ENCODE measurements at regions not wholly inside any gene's neighbourhood (a gene's known extent, or its start where the extent isn't known, plus 50 kb on each side); places are given as distances from the start of the nearest gene placed in this dataset.

DNA sequence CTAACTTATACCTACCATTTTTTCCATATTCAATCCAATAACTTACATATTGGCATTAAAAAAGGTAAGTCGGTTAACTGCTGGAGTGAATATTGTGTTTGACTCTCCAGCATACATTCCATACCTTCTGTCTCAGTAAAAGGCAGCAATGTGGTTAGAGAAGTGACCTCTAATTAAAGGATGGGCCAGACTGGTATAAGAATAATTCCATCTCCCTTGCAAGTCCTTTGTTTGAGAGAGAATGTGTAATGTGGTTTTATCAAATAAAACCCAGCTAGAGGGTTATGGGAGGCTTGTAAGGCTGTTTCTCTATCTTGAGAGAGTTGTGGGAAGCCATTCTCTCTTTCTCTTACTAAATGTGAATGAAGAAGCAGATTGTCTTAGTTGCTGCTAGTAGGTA is 289.3 kb upstream of the TCF4 start:
- Histone ChIP-seq H3K27ac (ENCODE audit: low read depth, low read length) (no peak overlapping the region), H3K9me3 (ENCODE audit: control insufficient read depth, insufficient read depth, low read length) (no peaks in the 10 kb centered on the region), H3K9ac (ENCODE audit: low read depth, low read length) (no peak overlapping the region), H3K4me1 (ENCODE audit: control insufficient read depth, insufficient read depth, low read length) (0 out of 2 replicates have a peak, but pooled peaks cover 6% of the 10 kb centered on the region), H3K4me3 (ENCODE audit: low read depth, low read length) (no peak overlapping the region), H3K36me3 (ENCODE audit: control insufficient read depth, insufficient read depth, low read length) (no peaks in the 10 kb centered on the region), H3K27me3 (ENCODE audit: control insufficient read depth, insufficient read depth, low read length) (no peaks in the 10 kb centered on the region)

DNA sequence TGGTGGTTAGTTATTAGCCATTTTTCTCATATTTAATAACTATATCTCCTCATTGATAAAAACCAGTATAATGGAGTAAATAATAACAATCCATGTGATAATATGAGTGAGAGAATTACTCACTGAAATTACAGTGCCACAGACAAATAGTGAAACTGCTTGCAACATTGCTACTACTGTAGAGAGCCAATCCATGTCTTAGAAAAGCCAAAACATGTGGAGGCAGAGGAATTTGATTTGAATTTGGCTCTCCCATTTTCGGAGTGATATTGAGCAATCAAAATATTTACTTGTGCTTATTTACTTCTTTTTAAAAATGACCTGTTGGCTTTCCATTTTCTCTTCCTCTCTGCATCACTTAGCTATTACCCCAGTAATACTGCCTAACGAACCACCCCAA is 288.3 kb upstream of the TCF4 start:
- H3K9me3 ChIP-seq (ENCODE audit: control insufficient read depth, insufficient read depth, low read length): no peaks in the 10 kb centered on the region
- H3K27ac ChIP-seq (ENCODE audit: low read depth, low read length): no peak overlapping the region
- no peaks in the 10 kb centered on the region for H3K27me3 ChIP-seq (ENCODE audit: control insufficient read depth, insufficient read depth, low read length)
- H3K4me1 ChIP-seq (ENCODE audit: control insufficient read depth, insufficient read depth, low read length): 0 out of 2 replicates have a peak, but pooled peaks cover 6% of the 10 kb centered on the region
- H3K4me3 ChIP-seq (ENCODE audit: low read depth, low read length): no peak overlapping the region
- no peak overlapping the region for H3K9ac ChIP-seq (ENCODE audit: low read depth, low read length)
- no peaks in the 10 kb centered on the region for H3K36me3 ChIP-seq (ENCODE audit: control insufficient read depth, insufficient read depth, low read length)

DNA sequence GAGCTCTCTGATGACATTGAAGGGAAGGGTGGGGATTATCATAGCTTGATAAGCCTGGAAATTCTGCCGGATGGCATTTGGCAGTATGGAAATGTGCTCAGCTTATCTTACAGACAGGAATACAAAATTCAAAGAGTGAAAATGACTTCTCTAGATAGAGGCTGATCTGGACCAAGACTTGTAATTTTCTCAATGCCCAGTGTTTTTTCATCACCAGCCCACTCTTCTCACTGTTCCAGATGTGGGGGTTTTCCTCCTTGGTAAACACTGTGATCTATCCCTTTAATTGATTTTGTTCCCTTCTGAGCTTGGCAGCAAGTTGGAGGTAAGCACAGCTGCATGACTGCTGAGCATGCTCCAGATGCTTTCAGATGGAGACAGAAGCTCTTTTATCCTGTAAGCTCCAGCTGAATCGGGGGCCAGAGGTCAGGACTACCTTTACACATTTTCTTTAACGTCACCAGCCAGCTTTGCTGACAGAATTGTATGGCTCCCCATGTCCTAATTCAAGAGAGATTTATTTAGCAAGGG is 287.4 kb upstream of the TCF4 start:
- Histone ChIP-seq H3K9me3 (ENCODE audit: control insufficient read depth, insufficient read depth, low read length) (no peaks in the 10 kb centered on the region), H3K27ac (ENCODE audit: low read depth, low read length) (peak overlapping the region; percentile 56), H3K9ac (ENCODE audit: low read depth, low read length) (no peak overlapping the region), H3K27me3 (ENCODE audit: control insufficient read depth, insufficient read depth, low read length) (no peaks in the 10 kb centered on the region), H3K36me3 (ENCODE audit: control insufficient read depth, insufficient read depth, low read length) (no peaks in the 10 kb centered on the region), H3K4me1 (ENCODE audit: control insufficient read depth, insufficient read depth, low read length) (0 out of 2 replicates have a peak, but pooled peaks cover 6% of the 10 kb centered on the region), H3K4me3 (ENCODE audit: low read depth, low read length) (no peak overlapping the region)

GRCh38 chr18:55869556-55870501 is 281.8 kb upstream of the TCF4 start:
- Histone ChIP-seq H3K36me3 (ENCODE audit: control insufficient read depth, insufficient read depth, low read length) (no peaks in the 10 kb centered on the region), H3K27ac (ENCODE audit: low read depth, low read length) (no peak overlapping the region), H3K27me3 (ENCODE audit: control insufficient read depth, insufficient read depth, low read length) (no peaks in the 10 kb centered on the region), H3K9ac (ENCODE audit: low read depth, low read length) (no peak overlapping the region), H3K4me1 (ENCODE audit: control insufficient read depth, insufficient read depth, low read length) (peaks cover 10% of the 10 kb centered on the region), H3K9me3 (ENCODE audit: control insufficient read depth, insufficient read depth, low read length) (no peaks in the 10 kb centered on the region), H3K4me3 (ENCODE audit: low read depth, low read length) (no peak overlapping the region)

DNA sequence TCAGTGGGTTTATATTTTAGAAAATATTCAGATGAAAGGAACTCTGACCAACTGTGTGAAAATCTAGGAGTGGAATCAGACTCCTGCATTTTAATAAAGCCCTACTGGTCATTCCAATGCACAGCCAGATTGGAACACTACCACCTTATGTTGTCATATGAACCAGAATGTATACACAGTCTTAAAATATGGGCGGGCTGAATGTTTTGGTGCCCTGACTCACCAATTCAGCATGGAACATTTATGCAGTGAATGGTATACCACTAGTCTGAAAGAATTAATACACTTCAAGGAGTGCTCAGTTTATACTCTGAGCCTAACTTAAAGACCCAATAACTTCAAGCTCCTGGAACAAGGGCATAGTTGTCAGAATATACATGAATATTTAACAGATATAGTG is 280.9 kb upstream of the TCF4 start:
- H3K9me3 ChIP-seq (ENCODE audit: control insufficient read depth, insufficient read depth, low read length): no peaks in the 10 kb centered on the region
- no peak overlapping the region for H3K27ac ChIP-seq (ENCODE audit: low read depth, low read length)
- H3K4me1 ChIP-seq (ENCODE audit: control insufficient read depth, insufficient read depth, low read length): peaks cover 20% of the 10 kb centered on the region
- no peak overlapping the region for H3K9ac ChIP-seq (ENCODE audit: low read depth, low read length)
- H3K4me3 ChIP-seq (ENCODE audit: low read depth, low read length): no peak overlapping the region
- no peaks in the 10 kb centered on the region for H3K27me3 ChIP-seq (ENCODE audit: control insufficient read depth, insufficient read depth, low read length)
- no peaks in the 10 kb centered on the region for H3K36me3 ChIP-seq (ENCODE audit: control insufficient read depth, insufficient read depth, low read length)

GRCh38 chr18:55866886-55867285 is 278.9 kb upstream of the TCF4 start:
- Histone ChIP-seq H3K9me3 (ENCODE audit: control insufficient read depth, insufficient read depth, low read length) (no peaks in the 10 kb centered on the region), H3K9ac (ENCODE audit: low read depth, low read length) (no peak overlapping the region), H3K27ac (ENCODE audit: low read depth, low read length) (no peak overlapping the region), H3K4me1 (ENCODE audit: control insufficient read depth, insufficient read depth, low read length) (peaks cover 34% of the 10 kb centered on the region), H3K4me3 (ENCODE audit: low read depth, low read length) (no peak overlapping the region), H3K36me3 (ENCODE audit: control insufficient read depth, insufficient read depth, low read length) (no peaks in the 10 kb centered on the region), H3K27me3 (ENCODE audit: control insufficient read depth, insufficient read depth, low read length) (no peaks in the 10 kb centered on the region)

- Histone ChIP-seq H3K27me3 (ENCODE audit: control insufficient read depth, insufficient read depth, low read length) (no peaks in the 10 kb centered on the region), H3K9ac (ENCODE audit: low read depth, low read length) (no peak overlapping the region), H3K9me3 (ENCODE audit: control insufficient read depth, insufficient read depth, low read length) (no peaks in the 10 kb centered on the region), H3K27ac (ENCODE audit: low read depth, low read length) (no peak overlapping the region), H3K4me1 (ENCODE audit: control insufficient read depth, insufficient read depth, low read length) (peaks cover 42% of the 10 kb centered on the region), H3K36me3 (ENCODE audit: control insufficient read depth, insufficient read depth, low read length) (no peaks in the 10 kb centered on the region), H3K4me3 (ENCODE audit: low read depth, low read length) (no peak overlapping the region)
These were observed 278.0 kb upstream of the TCF4 start for GRCh38 chr18:55866006-55866405.

- no peak overlapping the region for H3K4me3 ChIP-seq (ENCODE audit: low read depth, low read length)
- H3K36me3 ChIP-seq (ENCODE audit: control insufficient read depth, insufficient read depth, low read length): no peaks in the 10 kb centered on the region
These were observed 276.3 kb upstream of the TCF4 start for GRCh38 chr18:55864281-55864680.

DNA sequence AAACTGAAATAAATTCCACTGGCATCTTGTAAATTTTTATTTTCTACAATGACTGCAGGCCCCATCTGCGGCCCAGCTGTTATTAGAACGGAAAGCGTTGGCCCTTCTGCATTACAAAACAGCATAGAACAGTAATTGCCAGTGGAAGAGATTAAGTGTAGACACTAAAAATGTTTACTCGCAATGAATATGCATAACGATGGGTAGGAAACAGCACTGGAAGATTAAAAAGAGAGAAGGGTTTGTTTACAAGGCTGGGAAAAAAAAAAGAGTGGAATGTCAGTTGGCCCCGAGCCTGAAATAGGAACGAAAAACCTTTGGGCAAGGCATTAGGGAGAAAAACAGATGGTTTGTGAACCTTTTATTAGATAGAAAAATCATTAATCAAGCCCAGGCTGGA is 275.9 kb upstream of the TCF4 start:
- H3K9me3 ChIP-seq (ENCODE audit: control insufficient read depth, insufficient read depth, low read length): no peaks in the 10 kb centered on the region
- no peak overlapping the region for H3K9ac ChIP-seq (ENCODE audit: low read depth, low read length)
- no peak overlapping the region for H3K27ac ChIP-seq (ENCODE audit: low read depth, low read length)
- H3K4me3 ChIP-seq (ENCODE audit: low read depth, low read length): no peak overlapping the region
- H3K36me3 ChIP-seq (ENCODE audit: control insufficient read depth, insufficient read depth, low read length): no peaks in the 10 kb centered on the region
- H3K27me3 ChIP-seq (ENCODE audit: control insufficient read depth, insufficient read depth, low read length): no peaks in the 10 kb centered on the region
- peaks cover 57% of the 10 kb centered on the region for H3K4me1 ChIP-seq (ENCODE audit: control insufficient read depth, insufficient read depth, low read length)

More at GRCh38 chr18:55864281-55864680, 276.3 kb upstream of the TCF4 start:
- H3K27ac ChIP-seq (ENCODE audit: low read depth, low read length): no peak overlapping the region
- no peaks in the 10 kb centered on the region for H3K27me3 ChIP-seq (ENCODE audit: control insufficient read depth, insufficient read depth, low read length)
- H3K9ac ChIP-seq (ENCODE audit: low read depth, low read length): no peak overlapping the region
- no peaks in the 10 kb centered on the region for H3K9me3 ChIP-seq (ENCODE audit: control insufficient read depth, insufficient read depth, low read length)
- peaks cover 56% of the 10 kb centered on the region for H3K4me1 ChIP-seq (ENCODE audit: control insufficient read depth, insufficient read depth, low read length)

- Histone ChIP-seq H3K4me3 (ENCODE audit: low read depth, low read length) (no peak overlapping the region), H3K4me1 (ENCODE audit: control insufficient read depth, insufficient read depth, low read length) (peaks cover 62% of the 10 kb centered on the region), H3K9me3 (ENCODE audit: control insufficient read depth, insufficient read depth, low read length) (no peaks in the 10 kb centered on the region), H3K27me3 (ENCODE audit: control insufficient read depth, insufficient read depth, low read length) (no peaks in the 10 kb centered on the region), H3K36me3 (ENCODE audit: control insufficient read depth, insufficient read depth, low read length) (no peaks in the 10 kb centered on the region), H3K27ac (ENCODE audit: low read depth, low read length) (no peak overlapping the region), H3K9ac (ENCODE audit: low read depth, low read length) (no peak overlapping the region)
These were observed 275.4 kb upstream of the TCF4 start for GRCh38 chr18:55863391-55863706.

- H3K27me3 ChIP-seq (ENCODE audit: control insufficient read depth, insufficient read depth, low read length): no peaks in the 10 kb centered on the region
- no peak overlapping the region for H3K9ac ChIP-seq (ENCODE audit: low read depth, low read length)
- no peak overlapping the region for H3K27ac ChIP-seq (ENCODE audit: low read depth, low read length)
- peaks cover 67% of the 10 kb centered on the region for H3K4me1 ChIP-seq (ENCODE audit: control insufficient read depth, insufficient read depth, low read length)
- no peak overlapping the region for H3K4me3 ChIP-seq (ENCODE audit: low read depth, low read length)
- H3K9me3 ChIP-seq (ENCODE audit: control insufficient read depth, insufficient read depth, low read length): no peaks in the 10 kb centered on the region
- H3K36me3 ChIP-seq (ENCODE audit: control insufficient read depth, insufficient read depth, low read length): no peaks in the 10 kb centered on the region
These were observed 274.9 kb upstream of the TCF4 start for GRCh38 chr18:55862693-55863390.

All from HUES48 (cell line).